ENCODE measurements at regions not wholly inside any gene's neighbourhood (a gene's known extent, or its start where the extent isn't known, plus 50 kb on each side); places are given as distances from the start of the nearest gene placed in this dataset.

- no peak for TF ChIP-seq CTCF (conservative IDR thresholded peaks at IDR 0.05; ENCODE audit: low read depth, low read length)
- TF ChIP-seq EZH2 (IDR thresholded peaks at IDR 0.05; ENCODE audit: borderline replicate concordance, low read depth, low read length, poor library complexity, severe bottlenecking) = no peak
These were observed 103.9 kb downstream of the PLCE1 start for GRCh38 chr10:94097656-94098055.
